ENCODE measurements at regions not wholly inside any gene's neighbourhood (a gene's known extent, or its start where the extent isn't known, plus 50 kb on each side); places are given as distances from the start of the nearest gene placed in this dataset.

- no peak for TF ChIP-seq FOXP2 (optimal IDR thresholded peaks at IDR 0.05; ENCODE audit: control extremely low read depth, extremely low read length, insufficient read depth)
- TF ChIP-seq EZH2 (IDR thresholded peaks at IDR 0.05): no peak
Observed at GRCh38 chr10:78716043-78716660, 352.6 kb upstream of the ZMIZ1 start.

Measured in SK-N-MC (cell line).